Adrenal gland (tissue), 5 donors: ENCODE measurements at regions not wholly inside any gene's neighbourhood (a gene's known extent, or its start where the extent isn't known, plus 50 kb on each side); places are given as distances from the start of the nearest gene placed in this dataset.

Experiments used
- CTCF ChIP-seq, 6 experiments: fragments of 450-650 bp in 4 of 6; fragments of 200-600 bp in 2 of 6; sonication (generic) in 1 of 6; IDR thresholded peaks; 1 replicate in 5 of 6; 2 replicates in 1 of 6; pipeline versions ENCODE4 v1.5.1 to v1.8.0; 2016 to 2021; ENCODE audit warnings: antibody characterized with exemption in 6 of 6, mild to moderate bottlenecking in 2 of 6, moderate library complexity in 1 of 6
- POLR2A ChIP-seq, 2 donors: fragments of 450-650 bp; IDR thresholded peaks; one replicate each; pipeline ENCODE4 v1.6.1; 2017; ENCODE audit warnings: antibody characterized with exemption in 2 of 2, mild to moderate bottlenecking in 2 of 2, moderate library complexity in 1 of 2
- donor health status: DM: no; HTN: no; CAD: no.

- TF ChIP-seq POLR2A (IDR thresholded peaks at IDR 0.05) (no peak), CTCF (IDR thresholded peaks at IDR 0.05) (no peak)
These were observed 700.6 kb downstream of the TECRL start for GRCh38 chr4:63708661-63709060.
